T47D (cell line): ENCODE measurements at regions not wholly inside any gene's neighbourhood (a gene's known extent, or its start where the extent isn't known, plus 50 kb on each side); places are given as distances from the start of the nearest gene placed in this dataset.

ENCODE experiments used
- DNase-seq, 2 experiments: peaks; one replicate each; pipeline versions ENCODE4 v3.0.0 to v3.0.0-alpha.2; 2011 to 2012; ENCODE audit warnings: low read depth in 1 of 2, low spot score in 1 of 2
- JUND ChIP-seq: IDR thresholded peaks from 2 replicates; pipeline ENCODE4 v1.6.1; 2012; ENCODE audit warnings: low read depth
- in situ Hi-C: cut with HindIII; loops from 2 replicates; pipeline ENCODE4 v1.10.0; 2016; ENCODE audit warnings: low sequenced_read_pairs, low pct_unique_long_range_greater_than_20kb

DNA sequence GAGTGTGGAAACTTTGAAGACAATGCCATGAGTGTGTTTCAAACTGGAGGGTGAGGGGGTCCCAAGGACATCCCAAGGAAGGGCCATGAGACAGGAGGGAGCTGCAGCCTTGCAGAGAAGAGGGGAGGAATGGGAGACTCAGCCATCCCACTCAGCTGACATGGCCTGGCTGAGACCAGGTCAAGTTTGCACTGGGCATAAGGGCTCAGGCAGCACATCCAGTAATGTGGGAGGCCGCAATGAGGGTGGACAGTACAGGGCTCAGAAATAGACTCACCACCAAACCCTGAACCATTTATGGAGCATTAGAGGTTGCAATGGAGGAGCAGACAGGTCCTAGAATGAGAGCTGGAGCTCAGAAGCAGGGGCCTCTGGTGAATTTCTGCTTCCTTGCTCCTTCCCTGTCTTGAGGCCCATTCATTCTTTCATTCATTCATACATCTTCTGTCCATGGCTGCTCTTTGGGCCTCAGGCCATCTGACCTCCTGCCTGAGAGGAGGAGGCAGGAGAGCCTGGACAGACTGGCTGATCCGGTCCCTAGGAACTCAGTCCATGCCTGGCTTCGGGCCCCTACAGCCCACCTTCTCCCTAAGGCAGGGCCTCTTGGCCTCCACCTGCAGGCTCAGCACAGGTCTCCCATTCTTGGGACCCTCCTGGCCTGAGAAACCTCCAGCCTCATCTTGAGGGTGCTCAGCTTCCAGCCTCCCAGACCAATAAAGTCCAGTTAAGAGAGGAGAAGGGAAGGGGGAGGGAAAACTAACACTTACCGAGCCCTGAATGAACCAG is 70.5 kb upstream of the CDH5 start:
- peak in 1 of 2 experiments; percentile 75 for DNase-seq
- in situ Hi-C loops: no loop called here
- TF ChIP-seq JUND: no peak

DNA sequence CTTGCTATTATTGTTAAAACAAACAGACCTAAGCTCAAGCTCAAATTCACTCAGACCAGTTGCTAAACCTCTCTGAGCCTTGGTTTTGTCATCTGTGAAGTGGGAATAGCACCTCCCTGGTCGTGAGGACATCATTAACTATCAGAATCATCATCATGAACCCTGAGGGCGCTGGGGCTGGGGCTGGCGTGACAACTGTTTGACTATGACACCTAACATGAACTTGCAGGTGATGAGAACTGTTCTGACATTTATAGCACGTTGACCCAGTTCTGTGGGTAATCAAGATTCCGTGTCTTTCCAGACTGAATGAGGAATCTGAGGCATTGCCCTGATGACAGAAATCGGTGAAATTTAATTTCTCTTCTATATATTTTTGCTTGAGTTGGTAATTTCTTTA is 71.3 kb upstream of the CDH5 start:
- in situ Hi-C loops: no loop called here
- TF ChIP-seq JUND: no peak

DNA sequence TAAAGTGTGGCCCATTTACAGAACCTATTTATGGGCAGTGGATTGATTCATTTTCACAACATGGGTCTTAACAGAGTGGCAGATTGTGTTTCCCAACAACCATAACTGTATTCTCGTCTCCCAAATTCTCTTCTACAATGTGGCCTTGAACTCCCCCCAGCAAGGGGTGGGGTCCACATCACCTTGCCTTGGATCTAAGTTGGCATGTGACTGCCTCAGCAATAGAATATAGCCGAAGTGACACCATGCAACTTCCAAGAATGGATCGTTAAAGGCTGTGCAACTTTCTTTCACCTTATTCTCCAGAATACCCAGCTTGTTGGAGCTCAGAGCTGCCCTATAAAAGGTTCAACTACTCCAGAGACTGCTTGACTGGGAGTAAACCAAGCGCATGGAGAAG is 72.0 kb upstream of the CDH5 start:
- in situ Hi-C loops: no loop called here
- TF ChIP-seq JUND: no peak
- no peak for DNase-seq

More for the DNA sequence above, 71.3 kb upstream of the CDH5 start:
- peak in 1 of 2 experiments; percentile 25 for DNase-seq

DNA sequence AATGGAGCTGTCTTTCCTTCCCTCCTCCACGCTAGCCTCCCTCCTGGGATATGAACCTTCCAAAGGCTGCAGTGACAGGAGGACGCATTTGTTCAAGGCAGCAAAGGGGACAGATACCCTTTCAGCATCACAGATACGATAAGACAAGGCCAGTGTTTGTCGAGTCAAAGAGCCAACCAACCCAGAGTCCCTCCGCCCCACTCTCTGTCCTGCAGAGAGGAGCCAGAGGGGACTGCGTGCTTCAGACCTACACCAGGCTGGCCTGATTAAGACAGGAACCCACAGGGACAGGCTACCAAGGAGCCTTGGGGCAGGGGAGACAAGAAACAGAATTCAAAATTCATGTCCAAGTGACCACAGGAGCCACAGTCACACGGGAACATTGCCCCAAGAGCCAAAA is 72.6 kb upstream of the CDH5 start:
- TF ChIP-seq JUND: no peak
- in situ Hi-C loops: no loop called here
- DNase-seq: no peak

DNA sequence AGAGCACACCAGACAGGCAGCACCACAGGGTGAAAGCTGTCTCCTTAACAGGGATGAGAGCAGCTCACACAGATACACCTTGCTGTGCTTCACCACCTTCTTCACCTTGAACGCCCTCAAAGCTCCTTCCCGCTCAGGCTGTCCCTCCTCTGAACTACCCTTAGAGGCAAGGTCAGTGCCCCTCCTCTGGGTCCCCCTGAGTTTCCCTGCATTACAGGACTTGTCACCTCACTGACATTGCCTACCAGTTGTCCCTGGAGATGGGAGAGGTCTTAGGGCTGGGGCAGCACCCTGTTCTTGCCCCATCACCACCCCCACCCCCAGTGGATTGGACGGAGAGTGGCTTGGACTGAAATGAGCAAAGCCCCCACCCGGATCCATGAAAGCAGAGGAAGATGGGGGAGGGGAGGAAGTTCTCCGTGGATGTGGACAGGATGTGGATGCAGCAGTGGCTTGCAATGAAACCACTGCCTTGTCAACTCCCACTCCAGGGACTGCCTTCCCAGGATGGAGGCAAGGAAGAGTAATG is 73.2 kb upstream of the CDH5 start:
- no peak for DNase-seq
- in situ Hi-C loops: no loop called here
- TF ChIP-seq JUND: no peak

DNA sequence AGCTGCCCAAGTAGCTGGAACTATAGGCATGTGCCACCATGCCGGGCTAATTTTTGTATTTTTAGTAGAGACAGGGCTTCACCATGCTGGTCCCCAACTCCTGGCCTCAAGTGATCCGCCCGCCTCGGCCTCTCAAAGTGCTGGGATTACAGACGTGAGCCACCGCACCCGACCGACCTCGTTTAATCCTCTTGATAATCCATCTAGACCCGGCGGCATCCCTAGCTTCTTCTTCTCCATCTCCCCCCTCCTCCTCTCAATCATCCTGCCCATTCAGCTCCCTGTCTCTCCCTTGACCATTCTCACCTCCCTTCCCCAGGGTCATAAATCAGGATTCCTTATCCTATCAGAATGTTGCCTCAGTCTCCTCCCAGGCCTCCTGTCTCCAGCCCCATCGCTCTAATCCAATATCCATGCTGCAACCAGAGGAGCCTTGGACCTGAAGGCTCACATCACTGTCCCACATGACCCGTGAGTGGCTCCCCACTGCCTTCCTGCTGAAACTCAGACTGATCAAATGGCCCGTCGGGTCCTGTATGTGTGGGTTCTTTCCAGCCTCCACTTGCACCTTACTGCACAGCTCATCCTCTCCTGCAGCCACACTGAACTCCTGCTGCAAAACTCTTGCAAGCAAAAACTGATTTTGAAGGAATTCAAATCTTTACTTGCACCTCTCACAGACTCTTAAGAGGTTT is 74.1 kb upstream of the CDH5 start:
- no peak for DNase-seq
- no peak for TF ChIP-seq JUND
- in situ Hi-C loops: no loop called here

DNA sequence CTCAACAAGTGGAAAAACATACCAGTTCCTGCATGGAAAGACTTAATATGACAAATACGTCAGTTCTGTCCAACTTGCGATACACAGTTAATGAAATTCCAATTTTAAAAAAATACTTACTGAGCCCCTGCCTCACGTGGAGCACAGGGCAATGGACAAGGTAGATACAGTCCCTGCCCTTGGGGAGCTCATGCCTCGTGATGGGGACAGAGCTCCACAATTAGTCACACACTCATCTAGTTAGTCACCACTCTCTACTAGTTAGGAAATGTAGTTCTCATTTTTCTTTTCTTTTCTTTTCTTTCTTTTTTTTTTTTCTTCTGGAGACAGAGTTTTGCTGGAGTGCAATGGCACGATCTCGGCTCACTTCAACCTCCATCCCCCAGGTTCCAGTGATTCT is 74.7 kb upstream of the CDH5 start:
- no peak for DNase-seq
- in situ Hi-C loops: no loop called here
- no peak for TF ChIP-seq JUND

DNA sequence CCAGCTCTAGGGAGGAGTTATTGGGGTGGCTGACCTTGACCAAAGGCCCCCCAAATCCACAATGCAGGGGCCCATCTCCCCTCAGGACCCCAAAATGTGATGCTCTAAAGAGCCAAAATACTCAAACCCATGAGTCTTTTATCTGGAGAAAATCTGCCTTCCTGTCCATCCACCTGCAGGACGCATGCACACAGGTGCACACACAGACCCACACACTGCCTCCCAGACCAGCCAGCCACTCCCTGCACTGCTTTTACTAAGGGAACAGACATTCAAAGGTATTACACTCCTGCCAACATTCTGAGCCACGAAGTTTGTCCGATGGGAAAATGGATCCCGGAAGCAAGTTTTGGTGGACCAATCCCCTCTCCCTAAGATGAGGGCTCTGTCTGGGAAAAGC is 76.1 kb upstream of the CDH5 start:
- in situ Hi-C loops: no loop called here
- no peak for TF ChIP-seq JUND
- DNase-seq: no peak

DNA sequence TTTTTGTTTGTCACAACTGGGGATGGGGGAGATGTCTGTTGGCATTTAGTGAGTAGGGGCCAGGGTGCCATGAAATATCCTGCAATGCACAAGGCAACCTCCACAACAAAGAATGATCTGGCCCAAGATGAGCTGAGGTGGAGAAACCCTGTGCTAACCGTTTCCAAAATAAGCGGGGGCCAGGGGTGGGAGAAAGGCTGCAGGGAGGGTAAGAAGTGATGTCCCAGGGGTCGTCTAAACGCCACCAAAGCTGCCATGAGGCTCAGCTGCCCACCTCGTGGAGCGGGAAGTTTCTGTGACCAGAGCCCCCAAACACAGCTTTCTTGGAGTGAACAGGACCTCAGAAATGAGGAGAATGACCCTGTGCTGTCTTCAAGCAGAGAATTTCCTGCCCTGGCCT is 76.5 kb upstream of the CDH5 start:
- no peak for TF ChIP-seq JUND
- no peak for DNase-seq
- in situ Hi-C loops: no loop called here

DNA sequence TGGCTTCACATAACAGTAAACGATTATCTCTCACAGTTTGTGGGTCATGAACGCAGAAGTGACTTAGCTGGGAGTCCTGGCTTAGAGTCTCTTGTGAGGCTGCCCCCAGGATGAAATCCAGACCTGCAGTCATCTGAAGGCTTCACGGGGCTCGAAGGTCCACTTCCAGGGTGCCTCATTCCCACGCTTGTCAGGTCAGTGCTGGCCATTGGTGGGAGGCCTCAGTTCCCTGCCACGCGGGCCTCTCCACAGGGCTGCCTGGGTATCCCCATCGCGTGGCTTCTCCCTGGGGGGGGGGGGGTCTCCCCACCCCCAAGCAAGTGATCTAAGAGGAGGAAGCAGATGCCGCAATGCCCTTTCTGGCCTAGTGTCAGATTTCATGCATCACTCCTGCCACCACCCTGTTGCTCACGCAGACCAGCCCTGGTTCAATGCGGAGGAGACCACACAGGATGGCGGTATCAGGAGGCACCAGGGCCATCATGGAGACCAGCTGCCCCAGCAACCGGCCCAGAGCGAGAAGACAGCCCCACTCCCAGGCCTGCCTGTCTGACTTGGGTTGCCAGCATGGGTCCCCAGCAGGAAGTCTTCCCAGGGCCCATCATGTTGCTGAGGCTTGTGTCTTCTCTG is 77.3 kb upstream of the CDH5 start:
- TF ChIP-seq JUND: no peak
- in situ Hi-C loops: no loop called here
- no peak for DNase-seq

DNA sequence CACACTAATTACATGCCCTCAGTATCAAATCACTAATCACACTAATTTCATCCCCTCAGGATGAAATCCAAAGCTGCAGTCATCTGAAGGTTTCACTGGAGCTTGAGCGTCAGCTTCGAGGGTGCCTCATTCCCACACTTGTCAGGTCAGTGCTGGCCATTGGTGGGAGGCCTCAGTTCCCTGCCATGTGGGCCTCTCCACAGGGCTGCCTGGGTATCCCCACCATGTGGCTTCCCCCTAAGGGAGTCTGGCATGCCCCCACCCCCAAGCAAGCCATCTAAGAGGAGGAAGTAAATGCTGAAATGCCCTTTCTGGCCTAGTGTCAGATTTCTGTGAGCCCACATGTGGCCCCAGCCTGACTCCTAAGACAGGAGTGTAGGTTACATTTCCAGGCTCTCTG is 78.6 kb upstream of the CDH5 start:
- in situ Hi-C loops: no loop called here
- no peak for DNase-seq

DNA sequence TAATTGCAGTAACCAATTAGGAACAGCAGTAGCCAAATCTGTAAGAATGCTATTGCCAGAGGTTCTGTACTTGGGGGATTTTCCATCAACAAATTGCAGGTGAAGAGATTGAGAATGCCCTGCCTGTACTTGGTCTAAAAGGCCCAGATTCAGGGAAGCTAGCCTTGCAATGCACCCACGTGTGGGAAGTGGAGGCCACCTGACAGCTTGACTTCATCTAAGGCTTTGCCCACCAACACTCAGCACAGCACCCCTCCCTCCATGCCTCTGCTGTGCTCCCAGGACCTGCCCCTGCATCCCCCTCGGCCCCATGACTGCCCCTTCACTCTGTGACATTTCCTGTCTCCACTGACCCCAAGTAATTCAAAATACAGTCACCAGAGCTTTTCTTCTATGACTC is 79.1 kb upstream of the CDH5 start:
- TF ChIP-seq JUND: no peak
- in situ Hi-C loops: no loop called here
- no peak for DNase-seq

More for the DNA sequence above, 78.6 kb upstream of the CDH5 start:
- TF ChIP-seq JUND: no peak

DNA sequence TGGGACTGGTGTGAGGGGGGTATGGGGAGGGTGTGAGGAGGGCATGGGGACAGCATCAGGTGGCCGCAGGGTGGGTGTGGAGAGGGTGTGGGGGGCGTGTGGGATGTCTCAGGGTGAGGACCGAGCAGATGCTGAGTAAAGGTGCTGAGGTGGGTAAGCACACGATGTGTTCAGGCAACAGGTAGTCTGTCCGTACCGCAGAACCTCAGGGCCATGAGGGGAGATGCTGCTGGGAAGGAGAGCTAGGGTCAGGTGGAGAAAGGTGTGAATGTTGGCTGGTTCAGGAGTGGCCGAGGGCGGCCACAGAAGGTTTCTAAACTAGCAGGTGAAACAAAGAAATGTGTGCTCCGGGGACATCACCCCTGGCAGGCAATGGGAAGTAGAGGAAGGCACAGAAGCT is 80.0 kb upstream of the CDH5 start:
- DNase-seq: no peak
- TF ChIP-seq JUND: no peak
- in situ Hi-C loops: no loop called here
